Activated naive CD8-positive, alpha-beta T cell treated with anti-CD3 and anti-CD28 coated beads, Interleukin-2, amount 50 U/mL, for 24 hours (primary cell): ENCODE measurements at regions not wholly inside any gene's neighbourhood (a gene's known extent, or its start where the extent isn't known, plus 50 kb on each side); places are given as distances from the start of the nearest gene placed in this dataset.
"Not testable (repeated sequence)": the region's sequence is repeated elsewhere in the genome, so short reads cannot be mapped to it uniquely, and the experiment has no call there.

ENCODE experiments used
- ATAC-seq: fragments of 150-1000 bp; cut with Tn5 transposase; one replicate; pipeline ENCODE4 v1.10.0; 2021
- DNase-seq: peaks from one replicate; pipeline ENCODE4 v3.0.0; 2021
- H3K27ac Mint-ChIP-seq: one replicate; pipeline ENCODE4 v1.8.0; 2021; ENCODE audit warnings: mild to moderate bottlenecking, mixed read lengths
- H3K27me3 Mint-ChIP-seq: one replicate; pipeline ENCODE4 v1.8.0; 2021; ENCODE audit warnings: mixed read lengths
- H3K36me3 Mint-ChIP-seq: one replicate; pipeline ENCODE4 v1.8.0; 2021; ENCODE audit warnings: low read depth, mixed read lengths
- H3K4me1 Mint-ChIP-seq: one replicate; pipeline ENCODE4 v1.8.0; 2021; ENCODE audit warnings: mixed read lengths
- H3K4me3 Mint-ChIP-seq: one replicate; pipeline ENCODE4 v1.8.0; 2021; ENCODE audit warnings: mild to moderate bottlenecking, moderate library complexity, mixed read lengths
- H3K9me3 Mint-ChIP-seq: one replicate; pipeline ENCODE4 v1.8.0; 2021; ENCODE audit warnings: mixed read lengths

GRCh38 chr4:1567808-1568581 is 116.1 kb downstream of the FAM53A start:
- ATAC-seq (peak; percentile 16), DNase-seq (peak; percentile 20)
- Mint-ChIP-seq H3K9me3 (no peaks in the 10 kb centered on the region), H3K27me3 (peaks cover 2% of the 10 kb centered on the region), H3K4me3 (no peak overlapping the region), H3K27ac (no peak overlapping the region), H3K4me1 (no peaks in the 10 kb centered on the region), H3K36me3 (no peaks in the 10 kb centered on the region)

- ATAC-seq = no peak
- peaks cover 2% of the 10 kb centered on the region for H3K27me3 Mint-ChIP-seq
- H3K4me1 Mint-ChIP-seq = no peaks in the 10 kb centered on the region
- no peak overlapping the region for H3K4me3 Mint-ChIP-seq
- H3K36me3 Mint-ChIP-seq = no peaks in the 10 kb centered on the region
- no peak for DNase-seq
- H3K9me3 Mint-ChIP-seq = no peaks in the 10 kb centered on the region
- no peak overlapping the region for H3K27ac Mint-ChIP-seq
Observed at GRCh38 chr4:1567519-1567807, 116.7 kb downstream of the FAM53A start.

- Mint-ChIP-seq H3K4me1 (no peaks in the 10 kb centered on the region), H3K4me3 (no peak overlapping the region), H3K27ac (no peak overlapping the region), H3K9me3 (no peaks in the 10 kb centered on the region), H3K36me3 (no peaks in the 10 kb centered on the region), H3K27me3 (peaks cover 2% of the 10 kb centered on the region)
- DNase-seq = no peak
- no peak for ATAC-seq
Observed at GRCh38 chr4:1566838-1567518, 117.1 kb downstream of the FAM53A start.

- H3K27ac Mint-ChIP-seq, ATAC-seq, H3K9me3 Mint-ChIP-seq, H3K4me3 Mint-ChIP-seq, H3K36me3 Mint-ChIP-seq, H3K27me3 Mint-ChIP-seq, H3K4me1 Mint-ChIP-seq, DNase-seq: not testable (repeated sequence)
Observed at GRCh38 chr4:1566301-1566837, 117.7 kb downstream of the FAM53A start.

- H3K27me3 Mint-ChIP-seq = peaks cover 6% of the 10 kb centered on the region
- ATAC-seq (no peak), DNase-seq (no peak)
- H3K4me1 Mint-ChIP-seq = no peaks in the 10 kb centered on the region
- no peaks in the 10 kb centered on the region for H3K36me3 Mint-ChIP-seq
- H3K27ac Mint-ChIP-seq = no peak overlapping the region
- no peaks in the 10 kb centered on the region for H3K9me3 Mint-ChIP-seq
- no peak overlapping the region for H3K4me3 Mint-ChIP-seq
Observed at GRCh38 chr4:1565598-1566295, 118.4 kb downstream of the FAM53A start.

- ATAC-seq = no peak
- H3K27me3 Mint-ChIP-seq = peaks cover 6% of the 10 kb centered on the region
- no peak for DNase-seq
- H3K27ac Mint-ChIP-seq = no peak overlapping the region
- no peaks in the 10 kb centered on the region for H3K4me1 Mint-ChIP-seq
- no peaks in the 10 kb centered on the region for H3K9me3 Mint-ChIP-seq
- H3K36me3 Mint-ChIP-seq = no peaks in the 10 kb centered on the region
- no peak overlapping the region for H3K4me3 Mint-ChIP-seq
Observed at GRCh38 chr4:1564535-1565375, 119.4 kb downstream of the FAM53A start.

- Mint-ChIP-seq H3K4me3 (no peak overlapping the region), H3K27ac (no peak overlapping the region), H3K27me3 (peaks cover 6% of the 10 kb centered on the region)
Observed at GRCh38 chr4:1563768-1564485, 120.2 kb downstream of the FAM53A start.

GRCh38 chr4:1563241-1563640 is 120.9 kb downstream of the FAM53A start:
- Mint-ChIP-seq H3K9me3 (no peaks in the 10 kb centered on the region), H3K27ac (no peak overlapping the region), H3K4me1 (no peaks in the 10 kb centered on the region), H3K27me3 (peaks cover 6% of the 10 kb centered on the region), H3K4me3 (no peak overlapping the region), H3K36me3 (no peaks in the 10 kb centered on the region)
- ATAC-seq (no peak), DNase-seq (no peak)

More at GRCh38 chr4:1563768-1564485, 120.2 kb downstream of the FAM53A start:
- no peaks in the 10 kb centered on the region for H3K9me3 Mint-ChIP-seq
- no peak for DNase-seq
- no peaks in the 10 kb centered on the region for H3K36me3 Mint-ChIP-seq
- H3K4me1 Mint-ChIP-seq = no peaks in the 10 kb centered on the region
- no peak for ATAC-seq

- H3K4me3 Mint-ChIP-seq = no peak overlapping the region
- ATAC-seq (no peak), DNase-seq (no peak)
- no peaks in the 10 kb centered on the region for H3K36me3 Mint-ChIP-seq
- no peak overlapping the region for H3K27ac Mint-ChIP-seq
- H3K27me3 Mint-ChIP-seq = peaks cover 6% of the 10 kb centered on the region
- H3K9me3 Mint-ChIP-seq = no peaks in the 10 kb centered on the region
- H3K4me1 Mint-ChIP-seq = no peaks in the 10 kb centered on the region
Observed at GRCh38 chr4:1562771-1563170, 121.3 kb downstream of the FAM53A start.

GRCh38 chr4:1562371-1562770 is 121.7 kb downstream of the FAM53A start:
- DNase-seq = no peak
- H3K4me1 Mint-ChIP-seq = no peaks in the 10 kb centered on the region
- no peak overlapping the region for H3K4me3 Mint-ChIP-seq
- ATAC-seq = no peak
- no peak overlapping the region for H3K27ac Mint-ChIP-seq
- no peaks in the 10 kb centered on the region for H3K36me3 Mint-ChIP-seq
- H3K9me3 Mint-ChIP-seq = no peaks in the 10 kb centered on the region
- peaks cover 6% of the 10 kb centered on the region for H3K27me3 Mint-ChIP-seq

- Mint-ChIP-seq H3K4me1 (no peaks in the 10 kb centered on the region), H3K4me3 (no peak overlapping the region), H3K36me3 (no peaks in the 10 kb centered on the region), H3K9me3 (no peaks in the 10 kb centered on the region), H3K27me3 (peaks cover 11% of the 10 kb centered on the region), H3K27ac (no peak overlapping the region)
- ATAC-seq (no peak), DNase-seq (no peak)
Observed at GRCh38 chr4:1561286-1561990, 122.7 kb downstream of the FAM53A start.

GRCh38 chr4:1559896-1560650 is 124.0 kb downstream of the FAM53A start:
- H3K27me3 Mint-ChIP-seq = peaks cover 10% of the 10 kb centered on the region
- DNase-seq (no peak), ATAC-seq (no peak)
- H3K4me3 Mint-ChIP-seq = no peak overlapping the region
- H3K9me3 Mint-ChIP-seq = no peaks in the 10 kb centered on the region
- H3K36me3 Mint-ChIP-seq = no peaks in the 10 kb centered on the region
- H3K27ac Mint-ChIP-seq = no peak overlapping the region
- no peaks in the 10 kb centered on the region for H3K4me1 Mint-ChIP-seq

GRCh38 chr4:1558205-1558604 is 125.9 kb downstream of the FAM53A start:
- Mint-ChIP-seq H3K27me3 (peaks cover 13% of the 10 kb centered on the region), H3K36me3 (no peaks in the 10 kb centered on the region), H3K4me1 (no peaks in the 10 kb centered on the region), H3K4me3 (no peak overlapping the region), H3K9me3 (no peaks in the 10 kb centered on the region), H3K27ac (no peak overlapping the region)
- no peak for ATAC-seq
- no peak for DNase-seq
